ENCODE measurements at regions not wholly inside any gene's neighbourhood (a gene's known extent, or its start where the extent isn't known, plus 50 kb on each side); places are given as distances from the start of the nearest gene placed in this dataset.

DNA sequence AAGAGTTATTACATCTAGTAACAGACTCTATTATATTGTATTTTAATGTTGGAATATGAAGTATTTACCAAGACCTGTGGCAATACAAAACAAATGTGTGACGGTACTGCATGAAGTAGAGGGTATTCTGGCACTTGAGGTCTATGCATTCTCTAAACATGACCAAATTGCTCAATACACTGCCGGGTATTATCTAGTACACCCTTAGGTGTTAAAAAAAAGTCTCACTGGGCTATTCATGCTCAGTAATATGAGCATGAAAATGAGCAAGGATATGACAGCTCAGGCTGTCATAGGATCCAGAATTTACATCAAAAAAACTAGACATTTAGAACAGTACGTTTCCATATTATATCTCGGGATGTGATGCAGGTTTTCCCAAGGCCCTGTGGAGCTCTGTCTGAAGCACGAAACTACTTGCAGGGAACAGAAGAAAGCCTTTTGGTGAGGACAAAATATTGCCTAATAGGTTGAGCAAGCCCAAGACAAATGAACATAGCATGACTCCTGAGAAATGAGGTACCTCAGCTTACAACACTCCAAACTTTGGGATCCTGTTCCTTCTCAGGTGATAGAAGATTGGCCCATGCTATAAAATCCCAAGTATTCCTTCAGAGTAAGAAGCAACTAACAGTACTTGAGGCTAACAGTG is 74.1 kb upstream of the MAOA start:
- DNase-seq (ENCODE audit: low spot score), result no peak

DNA sequence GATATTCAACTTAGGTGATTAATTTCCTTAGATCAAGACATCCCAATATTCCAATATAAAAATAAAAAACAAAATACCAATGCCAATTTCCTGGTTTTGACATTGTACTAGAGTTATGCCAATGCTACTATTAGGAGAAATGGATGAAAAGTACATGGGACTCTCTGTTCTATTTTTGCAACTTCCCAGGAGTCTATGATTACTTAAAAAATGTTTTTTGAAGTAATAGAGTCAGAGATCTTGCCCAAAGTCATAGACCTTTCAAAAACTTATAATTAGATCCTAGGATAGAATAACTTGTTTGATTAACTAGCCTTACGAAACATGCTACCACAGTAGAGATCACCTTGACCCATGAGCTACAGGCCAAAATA is 73.6 kb upstream of the MAOA start:
- no peak for DNase-seq (ENCODE audit: low spot score)

DNA sequence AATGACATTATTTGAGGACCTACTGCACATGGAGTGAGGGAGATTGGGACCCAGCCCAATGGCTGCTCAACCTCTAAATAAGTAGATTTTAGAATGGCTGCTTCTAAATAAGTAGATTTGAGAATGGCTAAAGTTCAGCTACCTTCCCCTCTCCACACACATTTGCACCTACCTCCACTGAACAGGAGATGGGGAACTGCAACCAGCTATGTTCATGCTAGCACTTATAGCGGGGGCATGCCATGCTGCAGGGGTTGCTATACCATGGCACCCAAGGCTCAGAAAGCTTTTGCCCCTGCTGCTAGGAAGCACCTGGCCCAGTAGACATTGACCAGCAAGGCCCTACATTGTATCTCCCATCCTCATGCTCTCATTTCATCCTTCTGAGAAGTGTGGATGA is 70.2 kb upstream of the MAOA start:
- no peak for DNase-seq (ENCODE audit: low spot score)

DNA sequence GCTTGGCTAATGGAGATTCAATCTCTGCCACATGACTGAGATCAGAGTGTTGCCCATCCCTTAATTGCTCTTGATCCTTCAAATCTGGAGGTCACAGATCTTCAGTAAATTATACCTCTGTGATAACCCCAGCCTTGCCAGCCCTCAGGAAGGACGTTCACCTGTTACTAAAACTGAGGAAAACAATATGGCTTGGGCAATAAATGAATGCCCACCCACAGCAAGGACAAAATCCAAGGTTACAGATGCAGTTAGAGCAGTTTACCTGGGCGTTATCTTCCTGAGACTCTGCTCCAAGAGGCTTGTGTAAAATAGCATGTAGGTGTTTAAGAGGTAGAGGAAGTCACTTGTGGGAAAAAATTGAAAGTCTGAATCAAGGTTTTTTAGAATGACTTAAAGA is 69.3 kb upstream of the MAOA start:
- DNase-seq (ENCODE audit: low spot score), result no peak

DNA sequence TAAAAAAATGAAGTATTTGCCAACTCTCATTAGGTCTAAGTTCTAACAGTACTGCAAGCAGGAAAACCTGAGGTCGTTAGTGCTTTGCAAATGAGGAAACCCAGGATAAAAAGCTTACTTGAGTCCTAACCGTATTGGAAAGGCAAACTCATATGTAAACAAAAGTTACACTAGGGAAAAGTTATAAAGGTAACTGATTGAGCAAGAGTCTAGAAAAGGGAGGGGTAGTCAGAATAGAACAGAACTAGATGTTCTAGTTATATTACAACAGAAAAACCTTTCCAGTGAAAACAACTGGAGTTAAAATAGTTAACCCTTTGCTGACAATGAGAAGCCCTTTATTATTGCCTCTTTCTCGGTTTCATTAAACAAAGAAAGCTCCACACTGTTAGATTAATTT is 66.4 kb upstream of the MAOA start:
- peak; percentile 19 for DNase-seq (ENCODE audit: low spot score)

DNA sequence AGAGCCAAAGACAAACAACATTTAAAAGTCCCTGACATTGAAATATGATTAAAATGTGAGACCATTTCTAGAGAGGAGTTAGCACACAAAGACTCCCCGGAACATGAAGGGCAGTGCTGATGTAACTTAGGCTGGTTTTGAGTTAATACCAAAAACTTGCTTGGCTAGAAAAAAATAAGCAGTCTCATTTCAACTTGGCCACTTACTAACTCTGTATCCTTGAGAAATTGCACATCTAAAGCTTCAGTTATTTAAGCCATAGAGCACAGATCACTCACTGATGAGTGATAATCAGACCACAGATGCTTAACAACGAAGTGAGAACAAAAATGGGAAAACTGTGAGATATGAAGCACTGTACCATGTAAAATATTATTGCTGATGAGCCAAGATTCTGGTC is 65.9 kb upstream of the MAOA start:
- no peak for DNase-seq (ENCODE audit: low spot score)

DNA sequence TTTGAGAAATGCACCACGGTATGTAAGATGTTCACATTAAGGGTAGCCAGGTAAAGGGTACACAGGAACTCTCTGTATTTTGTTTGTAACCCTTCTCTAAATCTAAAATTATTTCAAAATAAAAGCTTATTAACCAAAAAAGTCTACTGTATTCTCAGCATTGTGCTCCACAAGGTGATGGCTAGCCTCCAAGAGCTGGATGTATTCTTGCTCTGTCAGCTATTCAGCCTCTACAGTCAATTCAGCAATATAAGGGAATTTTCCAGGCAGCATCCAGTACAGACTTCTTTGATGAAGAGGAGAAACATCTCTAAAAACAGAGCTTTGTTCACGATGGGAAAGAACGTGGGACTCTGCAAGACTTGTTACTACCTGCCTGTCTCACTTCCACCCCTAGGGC is 63.5 kb upstream of the MAOA start:
- no peak for DNase-seq (ENCODE audit: low spot score)

DNA sequence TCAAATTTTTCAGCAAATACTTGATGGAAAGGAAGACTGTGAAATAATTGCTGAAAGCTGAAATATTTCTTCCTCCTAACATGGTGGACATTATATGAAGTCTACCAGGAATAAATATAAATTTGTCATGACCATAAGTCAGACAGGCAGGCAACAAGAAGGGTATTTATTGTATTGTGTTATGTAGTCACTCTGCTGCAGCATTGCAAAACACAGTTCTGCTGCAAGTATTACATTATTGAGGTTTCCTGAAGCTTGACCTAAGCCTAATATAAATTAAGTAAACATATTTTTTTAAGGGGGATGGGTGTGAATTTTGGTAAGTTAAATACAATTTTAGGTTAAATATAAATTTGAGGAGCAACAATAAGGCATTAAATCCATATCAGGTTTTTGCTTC is 60.2 kb upstream of the MAOA start:
- no peak for DNase-seq (ENCODE audit: low spot score)

DNA sequence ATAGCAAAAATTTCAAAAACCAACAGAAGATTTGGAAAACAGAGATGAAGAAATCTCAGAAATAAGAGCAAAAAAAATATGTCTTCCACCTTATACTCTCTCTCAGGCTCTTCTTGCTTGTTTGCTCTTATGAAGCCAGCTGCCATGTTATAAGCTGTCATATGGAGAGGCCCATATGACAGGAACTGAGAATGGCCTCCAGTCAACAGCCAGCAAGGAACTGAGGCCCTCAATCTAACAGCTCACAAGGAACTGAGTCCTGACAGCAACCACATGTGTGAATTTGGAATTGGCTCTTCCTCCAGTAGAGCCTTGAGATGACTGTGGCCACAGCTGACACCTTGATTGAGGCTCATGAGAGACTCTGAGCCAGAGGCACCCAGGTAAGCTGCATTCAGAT is 51.3 kb upstream of the MAOA start:
- DNase-seq (ENCODE audit: low spot score), result no peak

DNA sequence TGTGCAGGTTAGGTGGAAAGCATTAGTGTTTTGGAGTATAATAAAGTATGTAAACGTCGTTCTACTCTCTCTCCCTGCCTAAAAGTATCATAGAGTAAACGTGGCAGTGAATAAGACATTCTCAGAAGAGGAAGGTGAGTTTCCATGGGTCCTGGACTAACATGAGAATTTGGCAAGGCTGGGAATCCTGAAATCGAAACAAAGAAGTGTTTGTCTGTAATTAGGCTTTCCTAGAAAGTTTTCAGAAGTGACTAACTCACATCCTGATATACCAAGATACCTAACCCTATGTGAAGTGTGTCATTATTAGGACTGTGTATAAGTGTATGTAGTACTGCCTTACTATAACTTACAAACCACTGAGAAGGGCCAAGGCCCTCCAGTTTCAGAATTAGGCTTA is 50.7 kb upstream of the MAOA start:
- no peak for DNase-seq (ENCODE audit: low spot score)
